ENCODE measurements at regions not wholly inside any gene's neighbourhood (a gene's known extent, or its start where the extent isn't known, plus 50 kb on each side); places are given as distances from the start of the nearest gene placed in this dataset.
"Not testable (repeated sequence)": the region's sequence is repeated elsewhere in the genome, so short reads cannot be mapped to it uniquely, and the experiment has no call there.

DNA sequence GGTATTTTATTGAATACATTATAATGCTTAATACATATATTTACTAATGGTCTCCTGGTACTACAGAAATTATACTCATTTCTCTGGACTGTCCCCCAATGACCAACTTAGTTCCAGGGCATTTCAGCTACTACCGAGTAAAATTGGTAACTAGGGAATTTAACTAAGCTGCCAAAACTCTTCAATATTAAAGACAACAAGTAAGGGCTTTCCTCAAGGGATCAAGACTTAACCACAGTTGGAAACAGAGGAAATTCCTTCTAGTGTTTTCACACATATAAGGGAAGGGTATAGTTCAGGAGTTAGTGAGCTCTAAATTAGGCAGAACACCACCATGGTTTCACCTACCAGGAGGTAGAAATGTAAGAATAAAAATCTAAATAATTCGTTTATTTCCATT, 357.4 kb downstream of the TBL1XR1 start:
- DNase-seq (ENCODE audit: low read depth) = no peak
- TF ChIP-seq, protein P1, sequence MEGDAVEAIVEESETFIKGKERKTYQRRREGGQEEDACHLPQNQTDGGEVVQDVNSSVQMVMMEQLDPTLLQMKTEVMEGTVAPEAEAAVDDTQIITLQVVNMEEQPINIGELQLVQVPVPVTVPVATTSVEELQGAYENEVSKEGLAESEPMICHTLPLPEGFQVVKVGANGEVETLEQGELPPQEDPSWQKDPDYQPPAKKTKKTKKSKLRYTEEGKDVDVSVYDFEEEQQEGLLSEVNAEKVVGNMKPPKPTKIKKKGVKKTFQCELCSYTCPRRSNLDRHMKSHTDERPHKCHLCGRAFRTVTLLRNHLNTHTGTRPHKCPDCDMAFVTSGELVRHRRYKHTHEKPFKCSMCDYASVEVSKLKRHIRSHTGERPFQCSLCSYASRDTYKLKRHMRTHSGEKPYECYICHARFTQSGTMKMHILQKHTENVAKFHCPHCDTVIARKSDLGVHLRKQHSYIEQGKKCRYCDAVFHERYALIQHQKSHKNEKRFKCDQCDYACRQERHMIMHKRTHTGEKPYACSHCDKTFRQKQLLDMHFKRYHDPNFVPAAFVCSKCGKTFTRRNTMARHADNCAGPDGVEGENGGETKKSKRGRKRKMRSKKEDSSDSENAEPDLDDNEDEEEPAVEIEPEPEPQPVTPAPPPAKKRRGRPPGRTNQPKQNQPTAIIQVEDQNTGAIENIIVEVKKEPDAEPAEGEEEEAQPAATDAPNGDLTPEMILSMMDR (conservative IDR thresholded peaks at IDR 0.05; ENCODE audit: low read depth, low read length) = no peak
- H3K4me3 ChIP-seq (ENCODE audit: low read length) = no peak overlapping the region

DNA sequence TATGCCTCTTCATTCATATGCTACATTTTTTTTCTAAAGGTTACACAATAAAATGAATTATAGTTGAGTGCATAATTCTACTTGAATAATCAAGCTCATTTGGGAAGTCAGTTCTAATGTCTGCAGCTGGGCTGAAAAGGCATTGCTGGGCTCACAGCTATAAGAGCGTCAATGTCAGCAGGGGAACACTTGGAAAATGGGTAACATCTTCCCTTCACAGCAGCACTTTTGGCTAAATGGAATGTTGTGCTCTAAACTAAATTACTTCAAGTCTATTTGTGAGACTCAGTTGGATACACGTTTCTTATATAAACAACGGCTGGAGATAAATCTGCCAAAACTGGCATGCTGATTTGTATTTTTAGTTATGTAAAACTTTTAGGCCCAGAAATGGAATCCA, 357.8 kb downstream of the TBL1XR1 start:
- DNase-seq (ENCODE audit: low read depth) = no peak
- H3K4me3 ChIP-seq (ENCODE audit: low read length) = no peak overlapping the region
- TF ChIP-seq, protein P1 (conservative IDR thresholded peaks at IDR 0.05; ENCODE audit: low read depth, low read length) = no peak

DNA sequence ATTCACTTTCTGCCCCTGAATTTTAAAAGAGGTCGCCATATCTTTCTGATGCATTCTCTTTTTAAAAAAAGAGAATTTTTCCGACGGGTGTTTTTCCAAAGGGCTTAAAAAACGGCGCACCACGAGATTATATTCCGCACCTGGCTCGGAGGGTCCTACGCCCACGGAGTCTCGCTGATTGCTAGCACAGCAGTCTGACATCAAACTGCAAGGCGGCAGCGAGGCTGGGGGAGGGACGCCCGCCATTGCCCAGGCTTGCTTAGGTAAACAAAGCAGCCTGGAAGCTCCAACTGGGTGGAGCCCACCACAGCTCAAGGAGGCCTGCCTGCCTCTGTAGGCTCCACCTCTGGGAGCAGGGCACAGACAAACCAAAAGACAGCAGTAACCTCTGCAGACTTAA, 370.0 kb downstream of the TBL1XR1 start:
- not testable (repeated sequence) for DNase-seq (ENCODE audit: low read depth); H3K4me3 ChIP-seq (ENCODE audit: low read length)

DNA sequence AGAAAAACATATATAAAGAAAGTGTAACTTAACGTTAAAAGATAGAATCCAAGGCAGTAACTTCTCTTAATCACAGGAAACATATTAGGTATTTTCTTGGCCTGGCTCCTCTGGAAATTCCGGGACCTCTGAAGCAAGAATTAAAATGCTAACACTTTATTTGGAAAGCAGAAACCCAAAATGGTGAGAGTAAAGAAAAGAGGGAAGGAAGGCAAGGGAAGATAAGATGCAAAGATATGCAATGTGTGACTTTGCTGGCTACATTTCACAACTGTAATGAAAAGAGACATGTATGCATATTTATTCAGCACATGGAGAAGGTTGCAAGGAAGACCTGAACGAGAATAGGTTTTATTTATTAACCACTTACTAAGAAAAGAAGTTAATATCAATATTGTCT, 372.5 kb downstream of the TBL1XR1 start:
- TF ChIP-seq, protein P1 (conservative IDR thresholded peaks at IDR 0.05; ENCODE audit: low read depth, low read length) = no peak
- no peak overlapping the region for H3K4me3 ChIP-seq (ENCODE audit: low read length)
- no peak for DNase-seq (ENCODE audit: low read depth)

DNA sequence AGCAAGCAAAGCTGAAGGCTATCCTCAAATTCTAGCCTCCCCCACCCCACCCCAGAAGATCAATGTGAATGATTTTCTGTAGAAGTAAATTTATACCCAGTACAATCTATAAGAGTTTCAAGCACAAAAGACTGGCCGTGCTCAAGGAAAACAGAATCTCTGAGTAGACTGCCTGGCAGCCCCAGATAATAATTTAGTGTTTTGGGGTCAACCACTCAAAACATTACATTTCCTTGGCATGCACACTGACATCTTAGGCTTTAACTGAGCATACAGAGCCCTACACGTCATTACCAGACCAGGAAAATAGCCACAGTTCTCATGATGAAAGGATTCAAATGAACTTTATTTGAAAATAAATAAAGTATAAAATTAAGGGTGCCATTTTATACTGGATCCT, 376.5 kb downstream of the TBL1XR1 start:
- DNase-seq (ENCODE audit: low read depth) = no peak
- TF ChIP-seq, protein P1 (conservative IDR thresholded peaks at IDR 0.05; ENCODE audit: low read depth, low read length) = no peak
- no peak overlapping the region for H3K4me3 ChIP-seq (ENCODE audit: low read length)

DNA sequence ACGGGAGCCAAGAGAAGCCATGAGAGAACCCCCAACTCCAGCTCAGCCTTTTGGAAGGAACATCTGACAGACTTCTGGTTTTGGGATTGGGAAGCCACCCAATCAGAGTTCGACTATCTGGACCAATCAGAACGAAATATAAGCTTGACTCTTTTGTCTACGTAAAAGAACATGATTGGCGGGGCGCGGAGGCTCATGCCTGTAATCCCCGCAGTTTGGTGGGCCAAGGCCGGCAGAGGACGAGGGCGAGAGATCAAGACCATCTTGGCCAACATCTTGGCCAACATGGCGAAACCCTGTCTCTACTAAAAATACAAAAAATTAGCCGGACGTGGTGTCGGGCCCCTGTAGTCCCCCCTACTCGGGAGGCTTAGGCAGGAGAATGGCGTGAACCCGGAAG, 380.3 kb downstream of the TBL1XR1 start:
- TF ChIP-seq, protein P1 (conservative IDR thresholded peaks at IDR 0.05; ENCODE audit: low read depth, low read length) = no peak
- no peak for DNase-seq (ENCODE audit: low read depth)
- H3K4me3 ChIP-seq (ENCODE audit: low read length) = no peak overlapping the region

DNA sequence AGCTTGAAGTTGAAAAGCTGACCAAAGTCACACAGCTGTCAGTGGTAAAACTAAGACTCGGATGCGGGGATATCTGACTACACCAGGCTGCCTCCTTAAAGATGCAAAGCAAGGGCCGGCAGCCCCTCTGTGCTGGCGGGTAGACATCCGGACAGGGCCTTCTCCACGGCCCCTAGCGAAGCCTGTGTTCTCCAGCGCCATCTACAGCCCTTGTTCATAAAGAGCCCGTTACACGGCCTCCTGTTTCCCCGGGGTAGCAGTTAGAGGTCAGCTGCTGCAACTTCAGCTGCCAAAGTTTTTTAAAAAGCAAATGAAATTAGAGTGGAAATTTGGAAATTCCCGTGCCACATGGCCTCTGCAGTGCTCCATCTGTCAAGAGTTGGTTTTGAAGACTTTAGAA, 383.0 kb downstream of the TBL1XR1 start:
- TF ChIP-seq, protein P1 (conservative IDR thresholded peaks at IDR 0.05; ENCODE audit: low read depth, low read length) = peak; percentile 79
- DNase-seq (ENCODE audit: low read depth) = peak; percentile 7

DNA sequence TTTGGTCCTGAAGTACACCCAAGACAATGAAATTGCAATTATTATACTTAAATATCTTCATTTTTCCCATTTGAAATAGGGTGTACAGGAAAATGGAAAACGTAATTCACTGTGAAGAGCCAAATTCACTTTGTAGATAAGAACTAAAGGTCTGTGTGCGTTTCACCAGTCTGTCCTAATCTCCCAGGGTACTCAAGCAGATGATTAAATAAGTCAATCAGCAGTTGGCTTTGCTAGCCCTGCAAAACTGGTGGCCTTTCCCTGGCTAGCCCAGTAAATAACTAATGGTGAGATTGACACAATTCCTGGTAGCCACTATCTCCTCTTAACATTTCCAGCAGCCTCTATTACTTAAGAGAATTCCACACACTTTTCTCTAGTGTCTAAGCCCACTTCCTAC, 389.3 kb downstream of the TBL1XR1 start:
- peak; percentile 8 for DNase-seq (ENCODE audit: low read depth)
- no peak overlapping the region for H3K4me3 ChIP-seq (ENCODE audit: low read length)
- TF ChIP-seq, protein P1 (conservative IDR thresholded peaks at IDR 0.05; ENCODE audit: low read depth, low read length) = no peak

More for the DNA sequence above, 383.0 kb downstream of the TBL1XR1 start:
- no peak overlapping the region for H3K4me3 ChIP-seq (ENCODE audit: low read length)
